ENCODE measurements at regions not wholly inside any gene's neighbourhood (a gene's known extent, or its start where the extent isn't known, plus 50 kb on each side); places are given as distances from the start of the nearest gene placed in this dataset.

- TF ChIP-seq TAF1 (IDR thresholded peaks at IDR 0.05; ENCODE audit: borderline replicate concordance, low read depth, low read length) = no peak
- TF ChIP-seq POLR2A (IDR thresholded peaks at IDR 0.05; ENCODE audit: low read depth, low read length) = no peak
- no peak for TF ChIP-seq POLR2AphosphoS5 (IDR thresholded peaks at IDR 0.05; ENCODE audit: low read depth, low read length)
These were observed 654.6 kb upstream of the SLITRK1 start for GRCh38 chr13:84536906-84537305.
